ENCODE measurements at regions not wholly inside any gene's neighbourhood (a gene's known extent, or its start where the extent isn't known, plus 50 kb on each side); places are given as distances from the start of the nearest gene placed in this dataset.

- intact Hi-C loops (cut with micrococcal nuclease) = no loop called here
- no peaks in the 10 kb centered on the region for H3K4me1 Mint-ChIP-seq
- no peak overlapping the region for H3K27ac ChIP-seq (ENCODE audit: low read depth, low read length)
- no peak overlapping the region for H3K4me3 ChIP-seq (ENCODE audit: low read length in 2 of 2)
- no peaks in the 10 kb centered on the region for H3K36me3 Mint-ChIP-seq
- ChIA-PET CTCF (ENCODE audit: partially characterized antibody) (no interaction called here), POLR2A (ENCODE audit: partially characterized antibody) (no interaction called here)
- H3K9me3 ChIP-seq (ENCODE audit: control insufficient read depth in 1 of 2, low read length in 2 of 2) = no peaks in the 10 kb centered on the region
- H3K27me3 Mint-ChIP-seq = no peaks in the 10 kb centered on the region
- H3K9me3 Mint-ChIP-seq = peaks cover 0 to 20% (median 5%) of the 10 kb centered on the region in 8 donors
- DNase-seq = no peak
- H3K27me3 ChIP-seq (ENCODE audit: insufficient read depth, low read length) = no peaks in the 10 kb centered on the region
- H3K36me3 ChIP-seq (ENCODE audit: insufficient read depth, low read length) = no peaks in the 10 kb centered on the region
- no peaks in the 10 kb centered on the region for H3K4me1 ChIP-seq (ENCODE audit: insufficient read depth, low read length)
- H3K4me3 Mint-ChIP-seq = no peak overlapping the region
- no peak overlapping the region for H3K27ac Mint-ChIP-seq
Observed at GRCh38 chr12:38556647-38557046, 240.1 kb downstream of the ALG10B start.

- no peaks in the 10 kb centered on the region for H3K27me3 ChIP-seq (ENCODE audit: insufficient read depth, low read length)
- no peaks in the 10 kb centered on the region for H3K36me3 Mint-ChIP-seq
- no peaks in the 10 kb centered on the region for H3K27me3 Mint-ChIP-seq
- CTCF ChIA-PET (ENCODE audit: partially characterized antibody) = no interaction called here
- intact Hi-C loops (cut with micrococcal nuclease) = no loop called here
- POLR2A ChIA-PET (ENCODE audit: partially characterized antibody) = no interaction called here
- no peaks in the 10 kb centered on the region for H3K36me3 ChIP-seq (ENCODE audit: insufficient read depth, low read length)
- no peak overlapping the region for H3K4me3 ChIP-seq (ENCODE audit: low read length in 2 of 2)
- H3K9me3 ChIP-seq (ENCODE audit: control insufficient read depth in 1 of 2, low read length in 2 of 2) = no peaks in the 10 kb centered on the region
- no peak overlapping the region for H3K27ac Mint-ChIP-seq
- DNase-seq = no peak
- H3K4me1 ChIP-seq (ENCODE audit: insufficient read depth, low read length) = no peaks in the 10 kb centered on the region
- peaks cover 0 to 18% (median 10%) of the 10 kb centered on the region in 8 donors for H3K9me3 Mint-ChIP-seq
- no peaks in the 10 kb centered on the region for H3K4me1 Mint-ChIP-seq
- H3K27ac ChIP-seq (ENCODE audit: low read depth, low read length) = no peak overlapping the region
- no peak overlapping the region for H3K4me3 Mint-ChIP-seq
Observed at GRCh38 chr12:38585086-38585485, 268.5 kb downstream of the ALG10B start.

- H3K27ac Mint-ChIP-seq = peak overlapping the region in 1 of 7 donors; percentile 43
- no peaks in the 10 kb centered on the region for H3K4me1 ChIP-seq (ENCODE audit: insufficient read depth, low read length)
- H3K4me1 Mint-ChIP-seq = no peaks in the 10 kb centered on the region
- H3K27me3 ChIP-seq (ENCODE audit: insufficient read depth, low read length) = no peaks in the 10 kb centered on the region
- no peaks in the 10 kb centered on the region for H3K27me3 Mint-ChIP-seq
- intact Hi-C loops (cut with micrococcal nuclease) = no loop called here
- DNase-seq = no peak
- no peak overlapping the region for H3K27ac ChIP-seq (ENCODE audit: low read depth, low read length)
- no peak overlapping the region for H3K4me3 Mint-ChIP-seq
- ChIA-PET POLR2A (ENCODE audit: partially characterized antibody) (no interaction called here), CTCF (ENCODE audit: partially characterized antibody) (no interaction called here)
- peaks cover 0 to 19% (median 12%) of the 10 kb centered on the region in 8 donors for H3K9me3 Mint-ChIP-seq
- no peaks in the 10 kb centered on the region for H3K9me3 ChIP-seq (ENCODE audit: control insufficient read depth in 1 of 2, low read length in 2 of 2)
- H3K4me3 ChIP-seq (ENCODE audit: low read length in 2 of 2) = no peak overlapping the region
- H3K36me3 ChIP-seq (ENCODE audit: insufficient read depth, low read length) = no peaks in the 10 kb centered on the region
- H3K36me3 Mint-ChIP-seq = no peaks in the 10 kb centered on the region
Observed at GRCh38 chr12:38586789-38587188, 270.2 kb downstream of the ALG10B start.

GRCh38 chr12:38587594-38587993 lies 271.0 kb downstream of the ALG10B start:
- POLR2A ChIA-PET (ENCODE audit: partially characterized antibody) = no interaction called here
- no peak overlapping the region for H3K4me3 ChIP-seq (ENCODE audit: low read length in 2 of 2)
- intact Hi-C loops (cut with micrococcal nuclease) = no loop called here
- no peak overlapping the region for H3K4me3 Mint-ChIP-seq
- no peaks in the 10 kb centered on the region for H3K27me3 ChIP-seq (ENCODE audit: insufficient read depth, low read length)
- H3K36me3 ChIP-seq (ENCODE audit: insufficient read depth, low read length) = no peaks in the 10 kb centered on the region
- H3K9me3 Mint-ChIP-seq = peaks cover 0 to 18% (median 9%) of the 10 kb centered on the region in 8 donors
- no peaks in the 10 kb centered on the region for H3K4me1 Mint-ChIP-seq
- H3K9me3 ChIP-seq (ENCODE audit: control insufficient read depth in 1 of 2, low read length in 2 of 2) = no peaks in the 10 kb centered on the region
- no peak overlapping the region for H3K27ac Mint-ChIP-seq
- no peaks in the 10 kb centered on the region for H3K36me3 Mint-ChIP-seq
- no peak for DNase-seq
- no peak overlapping the region for H3K27ac ChIP-seq (ENCODE audit: low read depth, low read length)
- no peaks in the 10 kb centered on the region for H3K27me3 Mint-ChIP-seq
- H3K4me1 ChIP-seq (ENCODE audit: insufficient read depth, low read length) = no peaks in the 10 kb centered on the region
- CTCF ChIA-PET (ENCODE audit: partially characterized antibody) = no interaction called here

GRCh38 chr12:38588624-38589305 lies 272.2 kb downstream of the ALG10B start:
- H3K4me3 ChIP-seq (ENCODE audit: low read length in 2 of 2) = no peak overlapping the region
- no peak for DNase-seq
- ChIA-PET POLR2A (ENCODE audit: partially characterized antibody) (no interaction called here), CTCF (ENCODE audit: partially characterized antibody) (no interaction called here)
- peaks cover 0 to 16% (median 6%) of the 10 kb centered on the region in 8 donors for H3K9me3 Mint-ChIP-seq
- H3K27me3 ChIP-seq (ENCODE audit: insufficient read depth, low read length) = no peaks in the 10 kb centered on the region
- H3K4me3 Mint-ChIP-seq = peak overlapping the region in 1 of 8 donors; percentile 61
- H3K27me3 Mint-ChIP-seq = no peaks in the 10 kb centered on the region
- no peak overlapping the region for H3K27ac Mint-ChIP-seq
- H3K36me3 ChIP-seq (ENCODE audit: insufficient read depth, low read length) = no peaks in the 10 kb centered on the region
- no peaks in the 10 kb centered on the region for H3K4me1 ChIP-seq (ENCODE audit: insufficient read depth, low read length)
- H3K9me3 ChIP-seq (ENCODE audit: control insufficient read depth in 1 of 2, low read length in 2 of 2) = no peaks in the 10 kb centered on the region
- no peak overlapping the region for H3K27ac ChIP-seq (ENCODE audit: low read depth, low read length)
- no peaks in the 10 kb centered on the region for H3K36me3 Mint-ChIP-seq
- intact Hi-C loops (cut with micrococcal nuclease) = no loop called here
- no peaks in the 10 kb centered on the region for H3K4me1 Mint-ChIP-seq

GRCh38 chr12:38589306-38589632 lies 272.7 kb downstream of the ALG10B start:
- H3K36me3 Mint-ChIP-seq = no peaks in the 10 kb centered on the region
- DNase-seq = no peak
- intact Hi-C loops (cut with micrococcal nuclease) = no loop called here
- Histone ChIP-seq H3K36me3 (ENCODE audit: insufficient read depth, low read length) (no peaks in the 10 kb centered on the region), H3K27me3 (ENCODE audit: insufficient read depth, low read length) (no peaks in the 10 kb centered on the region), H3K4me3 (ENCODE audit: low read length in 2 of 2) (no peak overlapping the region), H3K9me3 (ENCODE audit: control insufficient read depth in 1 of 2, low read length in 2 of 2) (no peaks in the 10 kb centered on the region), H3K4me1 (ENCODE audit: insufficient read depth, low read length) (no peaks in the 10 kb centered on the region), H3K27ac (ENCODE audit: low read depth, low read length) (no peak overlapping the region)
- H3K4me3 Mint-ChIP-seq = no peak overlapping the region
- H3K9me3 Mint-ChIP-seq = peaks cover 0 to 16% (median 6%) of the 10 kb centered on the region in 8 donors
- POLR2A ChIA-PET (ENCODE audit: partially characterized antibody) = no interaction called here
- no peaks in the 10 kb centered on the region for H3K27me3 Mint-ChIP-seq
- CTCF ChIA-PET (ENCODE audit: partially characterized antibody) = no interaction called here
- no peak overlapping the region for H3K27ac Mint-ChIP-seq
- no peaks in the 10 kb centered on the region for H3K4me1 Mint-ChIP-seq

GRCh38 chr12:38601949-38602348 lies 285.4 kb downstream of the ALG10B start:
- intact Hi-C loops (cut with micrococcal nuclease) = no loop called here
- Mint-ChIP-seq H3K9me3 (peaks cover 3 to 23% (median 8%) of the 10 kb centered on the region in 8 donors), H3K36me3 (no peaks in the 10 kb centered on the region), H3K27me3 (no peaks in the 10 kb centered on the region), H3K4me1 (no peaks in the 10 kb centered on the region), H3K27ac (no peak overlapping the region), H3K4me3 (no peak overlapping the region)
- DNase-seq = no peak
- CTCF ChIA-PET (ENCODE audit: partially characterized antibody) = no interaction called here
- Histone ChIP-seq H3K36me3 (ENCODE audit: insufficient read depth, low read length) (no peaks in the 10 kb centered on the region), H3K4me1 (ENCODE audit: insufficient read depth, low read length) (no peaks in the 10 kb centered on the region), H3K9me3 (ENCODE audit: control insufficient read depth in 1 of 2, low read length in 2 of 2) (no peaks in the 10 kb centered on the region), H3K4me3 (ENCODE audit: low read length in 2 of 2) (no peak overlapping the region), H3K27me3 (ENCODE audit: insufficient read depth, low read length) (no peaks in the 10 kb centered on the region), H3K27ac (ENCODE audit: low read depth, low read length) (no peak overlapping the region)
- POLR2A ChIA-PET (ENCODE audit: partially characterized antibody) = no interaction called here
